K562 (cell line): ENCODE measurements at regions not wholly inside any gene's neighbourhood (a gene's known extent, or its start where the extent isn't known, plus 50 kb on each side); places are given as distances from the start of the nearest gene placed in this dataset.

ENCODE experiments used
- ATAC-seq: fragments of 200-7000 bp; cut with Tn5 transposase; 3 replicates; pipeline ENCODE4 v1.9.1; 2020; ENCODE audit warnings: moderate library complexity
- BruUV-seq: library from RNA; stranded (reverse); fragments of 400-500 nt; replicated peaks from 2 replicates; lab custom pipeline; 2021; lab: Mats Ljungman, UMichigan
- CTCF ChIA-PET: fragments of 300-600 bp; formaldehyde crosslinking; extraction: SDS; loops from one replicate; lab custom pipeline; 2021; ENCODE audit warnings: low intra/inter-chr PET ratio; lab: Yijun Ruan, JAX
- POLR2A ChIA-PET: fragments of 300-600, 350-650 bp; sonication (Branson Sonifier 250); formaldehyde crosslinking; extraction: SDS; loops from one replicate; lab custom pipeline; 2021; ENCODE audit warnings: antibody characterized with exemption, inconsistent platforms; lab: Yijun Ruan, JAX
- DNase-seq, 4 experiments: peaks; one replicate each; pipeline versions ENCODE4 v3.0.0 to v3.0.0-alpha.2; 2011 to 2018; ENCODE audit warnings: low spot score in 3 of 4, mixed read lengths in 3 of 4; ENCODE audit errors: extremely low read depth in 1 of 4
- FAIRE-seq: peaks from 2 replicates; lab custom pipeline; 2011; peaks lifted over from hg19 to GRCh38; lab: Jason Lieb, UNC
- H2AFZ ChIP-seq: 2 replicates; pipeline ENCODE4 v1.6.0; 2011; ENCODE audit warnings: low read depth, low read length, control low read depth, inconsistent platforms
- H3K27ac ChIP-seq: fragments of 200-600 bp; 3 replicates; pipeline ENCODE4 v1.8.0; 2011; ENCODE audit warnings: low read depth, mild to moderate bottlenecking, control low read depth, inconsistent platforms, low read length, moderate library complexity, mixed read lengths; ENCODE audit errors: extremely low read depth
- H3K27me3 ChIP-seq, 2 experiments: fragments of 300-600 bp in 1 of 2; 2 replicates in 1 of 2; 3 replicates in 1 of 2; pipeline versions ENCODE4 v1.6.0 to v1.8.0; 2011; ENCODE audit warnings: inconsistent platforms in 2 of 2, low read length in 2 of 2, mild to moderate bottlenecking in 1 of 2, mixed read lengths in 1 of 2, moderate library complexity in 1 of 2; ENCODE audit not compliant: control insufficient read depth in 2 of 2, insufficient read depth in 2 of 2
- H3K36me3 ChIP-seq: fragments of 300-600 bp; 3 replicates; pipeline ENCODE4 v1.8.0; 2011; ENCODE audit warnings: mild to moderate bottlenecking, low read length, inconsistent platforms; ENCODE audit not compliant: control insufficient read depth, insufficient read depth
- H3K4me1 ChIP-seq, 2 experiments: fragments of 200-600 bp in 1 of 2; replicated peaks in 1 of 2; 2 replicates in 1 of 2; 3 replicates in 1 of 2; pipeline versions ENCODE4 v1.5.1 to v1.8.0; 2011; ENCODE audit warnings: inconsistent platforms in 2 of 2, low read length in 2 of 2, mild to moderate bottlenecking in 1 of 2, mixed read lengths in 1 of 2, moderate library complexity in 1 of 2; ENCODE audit not compliant: control insufficient read depth in 2 of 2, insufficient read depth in 2 of 2
- H3K4me2 ChIP-seq: 2 replicates; pipeline ENCODE4 v1.6.1; 2011; ENCODE audit warnings: low read length, control low read depth, inconsistent platforms, mixed read lengths; ENCODE audit not compliant: insufficient read depth
- H3K4me3 ChIP-seq: fragments of 200-600 bp; sonication (generic), shearing (Covaris generic); 2 replicates; pipeline ENCODE4 v1.5.1; 2016; ENCODE audit warnings: control low read depth, inconsistent platforms
- H3K79me2 ChIP-seq: fragments of 200-600 bp; 3 replicates; pipeline ENCODE4 v1.8.0; 2011; ENCODE audit warnings: low read length, inconsistent platforms; ENCODE audit not compliant: control insufficient read depth, insufficient read depth
- H3K9ac ChIP-seq, 2 experiments: 2 replicates each; pipeline versions ENCODE4 v1.6.0 to v1.6.1; 2011; ENCODE audit warnings: low read depth in 2 of 2, low read length in 2 of 2, control low read depth in 1 of 2, inconsistent platforms in 1 of 2, mild to moderate bottlenecking in 1 of 2, mixed read lengths in 1 of 2; ENCODE audit not compliant: insufficient read depth in 1 of 2
- H3K9me1 ChIP-seq: one replicate; pipeline ENCODE4 v1.6.0; 2011; ENCODE audit warnings: inconsistent platforms, mild to moderate bottlenecking, low read length, moderate library complexity; ENCODE audit not compliant: control insufficient read depth, insufficient read depth
- H3K9me3 ChIP-seq: replicated peaks from 2 replicates; pipeline ENCODE4 v1.5.1; 2011; ENCODE audit warnings: low read depth, low read length, inconsistent platforms; ENCODE audit not compliant: control insufficient read depth, insufficient read depth
- H4K20me1 ChIP-seq: replicated peaks from 2 replicates; pipeline ENCODE4 v1.6.1; 2011; ENCODE audit warnings: low read length, inconsistent platforms, mixed read lengths; ENCODE audit not compliant: control insufficient read depth, insufficient read depth
- ASH1L ChIP-seq: fragments of 450-650 bp; IDR thresholded peaks from 2 replicates; pipeline ENCODE4 v1.6.1; 2018; ENCODE audit warnings: borderline replicate concordance, mild to moderate bottlenecking, low read depth; ENCODE audit not compliant: partially characterized antibody
- CCNT2 ChIP-seq: IDR thresholded peaks from 2 replicates; pipeline ENCODE4 v1.6.1; 2011; ENCODE audit warnings: borderline replicate concordance, low read depth, mild to moderate bottlenecking, moderate library complexity, mixed read lengths, low read length; ENCODE audit not compliant: insufficient read length; ENCODE audit errors: extremely low read depth
- MAFK ChIP-seq: IDR thresholded peaks from 2 replicates; pipeline ENCODE4 v1.6.1; 2011; ENCODE audit warnings: low read length, improper control_type of control experiment
- NELFE ChIP-seq: IDR thresholded peaks from 2 replicates; pipeline ENCODE4 v1.6.1; 2011; ENCODE audit warnings: mild to moderate bottlenecking; ENCODE audit not compliant: insufficient read depth, insufficient read length
- PTTG1 ChIP-seq: fragments of 450-650 bp; IDR thresholded peaks from 2 replicates; pipeline ENCODE4 v1.6.1; 2016; ENCODE audit warnings: low read depth, mild to moderate bottlenecking, missing genetic modification characterization, missing compliant biosample characterization
- PURB ChIP-seq: sonication (generic); formaldehyde crosslinking; IDR thresholded peaks from 2 replicates; pipeline ENCODE4 v1.9.0; 2021; ENCODE audit warnings: low read depth, mild to moderate bottlenecking, missing genetic modification reagents
- RB1 ChIP-seq: fragments of 450-650 bp; IDR thresholded peaks from 2 replicates; pipeline ENCODE4 v1.6.1; 2017; ENCODE audit warnings: low read depth, mild to moderate bottlenecking
- TSC22D4 ChIP-seq: fragments of 450-650 bp; IDR thresholded peaks from 2 replicates; pipeline ENCODE4 v1.6.1; 2016; ENCODE audit warnings: missing genetic modification characterization, missing biosample characterization, control low read depth
- ZNF134 ChIP-seq: fragments of 250-450 bp; sonication (Bioruptor Pico); conservative IDR thresholded peaks from 2 replicates; pipeline ENCODE4 v1.4.0; 2020
- ZNF584 ChIP-seq: fragments of 200-800 bp; sonication (Bioruptor generic); IDR thresholded peaks from 2 replicates; pipeline ENCODE4 v1.6.1; 2016; ENCODE audit warnings: low read depth, mild to moderate bottlenecking, missing genetic modification characterization, missing compliant biosample characterization
- ZNF699 ChIP-seq: fragments of 250-450 bp; sonication (Bioruptor Pico); IDR thresholded peaks from 2 replicates; pipeline ENCODE4 v1.8.0; 2021; ENCODE audit warnings: mild to moderate bottlenecking, moderate library complexity; ENCODE audit not compliant: insufficient replicate concordance
- WGBS: fragments of 100-300 bp; shearing (Covaris generic); methylation state at CpG from one replicate; pipeline ENCODE4 v1.1.6; 2016; ENCODE audit warnings: low coverage, mixed read lengths; ENCODE audit not compliant: insufficient coverage; ENCODE audit errors: missing lambda C conversion rate; 5-methylcytosine and 5-hydroxymethylcytosine counted together
- in situ Hi-C: fragments of 300-500 bp; cut with MboI; formaldehyde crosslinking; loops from 4 replicates; pipeline ENCODE4 v1.15.0; 2018; ENCODE audit warnings: inconsistent platforms, mixed read lengths
- intact Hi-C: fragments of 100-400 bp; cut with micrococcal nuclease; formaldehyde crosslinking; loops from 2 replicates; pipeline ENCODE4 v1.14.2; 2022
- TF ChIP-seq, protein P1 (sequence below): fragments of 450-650 bp; formaldehyde crosslinking; IDR thresholded peaks from 2 replicates; pipeline ENCODE4 v1.4.0; 2020; ENCODE audit warnings: mild to moderate bottlenecking, mixed read lengths
- TF ChIP-seq, protein P2 (sequence below): fragments of 450-650 bp; conservative IDR thresholded peaks from 2 replicates; pipeline ENCODE4 v1.6.1; 2016; ENCODE audit warnings: missing genetic modification characterization, low read depth, mild to moderate bottlenecking, missing compliant biosample characterization, moderate library complexity
- TF ChIP-seq, protein P3 (sequence below): IDR thresholded peaks from 2 replicates; pipeline ENCODE4 v1.6.1; 2014; ENCODE audit warnings: antibody characterized with exemption
- TF ChIP-seq, protein P4 (sequence below), 2 experiments: fragments of 450-650 bp in 1 of 2; IDR thresholded peaks; 2 replicates each; pipeline ENCODE4 v1.6.1; 2011 to 2017; ENCODE audit warnings: low read depth in 2 of 2, antibody characterized with exemption in 1 of 2, borderline replicate concordance in 1 of 2, low read length in 1 of 2, mild to moderate bottlenecking in 1 of 2, mixed read lengths in 1 of 2; ENCODE audit not compliant: control insufficient read depth in 1 of 2

DNA sequence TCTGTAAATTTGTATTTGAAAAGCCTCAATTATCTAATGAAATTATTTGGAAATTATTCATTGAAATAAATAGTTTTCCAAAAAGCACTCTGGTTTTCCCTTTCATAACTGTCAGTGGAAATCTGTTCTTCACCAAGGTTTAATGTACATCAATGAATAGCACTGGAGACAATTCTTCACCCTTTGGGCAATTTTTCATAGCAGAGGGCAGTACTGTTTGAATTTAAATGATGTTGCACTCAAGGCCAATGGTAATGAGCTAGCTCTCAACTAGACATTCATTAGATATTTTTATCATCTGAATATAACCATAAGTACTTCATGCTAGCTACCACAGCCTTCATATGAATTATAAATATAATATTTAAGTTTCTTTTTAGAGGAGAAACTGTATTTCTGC is 658.2 kb upstream of the CCDC54 start (continued):
- no peak for TF ChIP-seq MAFK
- TF ChIP-seq RB1: no peak
- TF ChIP-seq ZNF134: no peak
- TF ChIP-seq NELFE: no peak
- TF ChIP-seq, protein P1, sequence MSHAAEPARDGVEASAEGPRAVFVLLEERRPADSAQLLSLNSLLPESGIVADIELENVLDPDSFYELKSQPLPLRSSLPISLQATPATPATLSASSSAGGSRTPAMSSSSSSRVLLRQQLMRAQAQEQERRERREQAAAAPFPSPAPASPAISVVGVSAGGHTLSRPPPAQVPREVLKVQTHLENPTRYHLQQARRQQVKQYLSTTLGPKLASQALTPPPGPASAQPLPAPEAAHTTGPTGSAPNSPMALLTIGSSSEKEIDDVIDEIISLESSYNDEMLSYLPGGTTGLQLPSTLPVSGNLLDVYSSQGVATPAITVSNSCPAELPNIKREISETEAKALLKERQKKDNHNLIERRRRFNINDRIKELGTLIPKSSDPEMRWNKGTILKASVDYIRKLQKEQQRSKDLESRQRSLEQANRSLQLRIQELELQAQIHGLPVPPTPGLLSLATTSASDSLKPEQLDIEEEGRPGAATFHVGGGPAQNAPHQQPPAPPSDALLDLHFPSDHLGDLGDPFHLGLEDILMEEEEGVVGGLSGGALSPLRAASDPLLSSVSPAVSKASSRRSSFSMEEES: no peak
- TF ChIP-seq PTTG1 (tag): no peak

DNA sequence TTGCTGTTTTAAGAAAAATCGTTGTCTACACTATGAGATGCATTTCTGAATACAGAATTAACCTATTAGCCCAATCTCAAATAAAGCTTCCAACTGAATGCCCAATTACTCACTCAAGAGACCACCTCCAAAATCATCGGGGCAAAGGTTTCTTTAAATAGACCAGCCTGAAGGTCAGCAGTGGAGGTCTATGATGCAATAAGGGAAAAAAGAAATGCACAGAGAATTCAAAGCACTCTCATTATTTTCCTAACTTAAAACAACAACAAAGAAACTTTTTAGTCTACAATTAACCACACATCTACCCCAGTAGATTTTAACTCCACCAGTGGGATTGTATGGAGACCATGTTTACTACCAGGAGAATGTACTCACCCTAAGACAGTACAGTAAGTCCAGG is 657.7 kb upstream of the CCDC54 start:
- ATAC-seq (no peak), FAIRE-seq (no peak), DNase-seq (no peak)
- in situ Hi-C loops: no loop called here
- Histone ChIP-seq H3K27ac (no peak overlapping the region), H4K20me1 (no peaks in the 10 kb centered on the region), H3K27me3 (no peaks in the 10 kb centered on the region), H3K4me3 (no peak overlapping the region), H3K36me3 (no peaks in the 10 kb centered on the region), H3K9ac (no peak overlapping the region), H2AFZ (no peak overlapping the region), H3K9me3 (no peaks in the 10 kb centered on the region), H3K4me2 (no peak overlapping the region), H3K4me1 (no peaks in the 10 kb centered on the region), H3K79me2 (no peaks in the 10 kb centered on the region), H3K9me1 (no peaks in the 10 kb centered on the region)
- 5% methylated on average over 2 of the region's 2 CpGs for whole genome bisulfite sequencing
- intact Hi-C loops: no loop called here
- no TSS peak for BruUV-seq
- POLR2A ChIA-PET: no interaction called here
- CTCF ChIA-PET: no interaction called here
- no peak for TF ChIP-seq ASH1L
- no peak for TF ChIP-seq ZNF699 (CRISPR knock-in tag)
- TF ChIP-seq, protein P2, sequence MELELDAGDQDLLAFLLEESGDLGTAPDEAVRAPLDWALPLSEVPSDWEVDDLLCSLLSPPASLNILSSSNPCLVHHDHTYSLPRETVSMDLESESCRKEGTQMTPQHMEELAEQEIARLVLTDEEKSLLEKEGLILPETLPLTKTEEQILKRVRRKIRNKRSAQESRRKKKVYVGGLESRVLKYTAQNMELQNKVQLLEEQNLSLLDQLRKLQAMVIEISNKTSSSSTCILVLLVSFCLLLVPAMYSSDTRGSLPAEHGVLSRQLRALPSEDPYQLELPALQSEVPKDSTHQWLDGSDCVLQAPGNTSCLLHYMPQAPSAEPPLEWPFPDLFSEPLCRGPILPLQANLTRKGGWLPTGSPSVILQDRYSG (tag): no peak
- TF ChIP-seq PURB (CRISPR knock-in tag): no peak
- TF ChIP-seq, protein P3, sequence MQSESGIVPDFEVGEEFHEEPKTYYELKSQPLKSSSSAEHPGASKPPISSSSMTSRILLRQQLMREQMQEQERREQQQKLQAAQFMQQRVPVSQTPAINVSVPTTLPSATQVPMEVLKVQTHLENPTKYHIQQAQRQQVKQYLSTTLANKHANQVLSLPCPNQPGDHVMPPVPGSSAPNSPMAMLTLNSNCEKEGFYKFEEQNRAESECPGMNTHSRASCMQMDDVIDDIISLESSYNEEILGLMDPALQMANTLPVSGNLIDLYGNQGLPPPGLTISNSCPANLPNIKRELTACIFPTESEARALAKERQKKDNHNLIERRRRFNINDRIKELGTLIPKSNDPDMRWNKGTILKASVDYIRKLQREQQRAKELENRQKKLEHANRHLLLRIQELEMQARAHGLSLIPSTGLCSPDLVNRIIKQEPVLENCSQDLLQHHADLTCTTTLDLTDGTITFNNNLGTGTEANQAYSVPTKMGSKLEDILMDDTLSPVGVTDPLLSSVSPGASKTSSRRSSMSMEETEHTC: no peak
- no peak for TF ChIP-seq ZNF584 (CRISPR knock-in tag)
- TF ChIP-seq, protein P4, sequence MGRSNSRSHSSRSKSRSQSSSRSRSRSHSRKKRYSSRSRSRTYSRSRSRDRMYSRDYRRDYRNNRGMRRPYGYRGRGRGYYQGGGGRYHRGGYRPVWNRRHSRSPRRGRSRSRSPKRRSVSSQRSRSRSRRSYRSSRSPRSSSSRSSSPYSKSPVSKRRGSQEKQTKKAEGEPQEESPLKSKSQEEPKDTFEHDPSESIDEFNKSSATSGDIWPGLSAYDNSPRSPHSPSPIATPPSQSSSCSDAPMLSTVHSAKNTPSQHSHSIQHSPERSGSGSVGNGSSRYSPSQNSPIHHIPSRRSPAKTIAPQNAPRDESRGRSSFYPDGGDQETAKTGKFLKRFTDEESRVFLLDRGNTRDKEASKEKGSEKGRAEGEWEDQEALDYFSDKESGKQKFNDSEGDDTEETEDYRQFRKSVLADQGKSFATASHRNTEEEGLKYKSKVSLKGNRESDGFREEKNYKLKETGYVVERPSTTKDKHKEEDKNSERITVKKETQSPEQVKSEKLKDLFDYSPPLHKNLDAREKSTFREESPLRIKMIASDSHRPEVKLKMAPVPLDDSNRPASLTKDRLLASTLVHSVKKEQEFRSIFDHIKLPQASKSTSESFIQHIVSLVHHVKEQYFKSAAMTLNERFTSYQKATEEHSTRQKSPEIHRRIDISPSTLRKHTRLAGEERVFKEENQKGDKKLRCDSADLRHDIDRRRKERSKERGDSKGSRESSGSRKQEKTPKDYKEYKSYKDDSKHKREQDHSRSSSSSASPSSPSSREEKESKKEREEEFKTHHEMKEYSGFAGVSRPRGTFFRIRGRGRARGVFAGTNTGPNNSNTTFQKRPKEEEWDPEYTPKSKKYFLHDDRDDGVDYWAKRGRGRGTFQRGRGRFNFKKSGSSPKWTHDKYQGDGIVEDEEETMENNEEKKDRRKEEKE (IDR thresholded peaks at IDR 0.05; ENCODE audit: borderline replicate concordance in 1 of 2, control insufficient read depth in 1 of 2, low read depth in 2 of 2, low read length in 1 of 2): no peak
- TF ChIP-seq CCNT2: no peak
- TF ChIP-seq TSC22D4 (tag): no peak
